ENCODE measurements at regions not wholly inside any gene's neighbourhood (a gene's known extent, or its start where the extent isn't known, plus 50 kb on each side); places are given as distances from the start of the nearest gene placed in this dataset.

GRCh38 chr4:175271010-175271630, 353.0 kb downstream of the ADAM29 start:
- WGBS, 2 experiments = 88 to 95% methylated on average over 2 of the region's 2 CpGs
- Histone ChIP-seq H3K9me3 (ENCODE audit: control insufficient read depth, low read length) (no peaks in the 10 kb centered on the region), H3K36me3 (ENCODE audit: control insufficient read depth, insufficient read depth, low read length) (no peaks in the 10 kb centered on the region), H3K27me3 (ENCODE audit: control insufficient read depth, insufficient read depth, low read length, poor library complexity, severe bottlenecking) (no peaks in the 10 kb centered on the region), H3K4me1 (ENCODE audit: control insufficient read depth, insufficient read depth, low read length) (no peaks in the 10 kb centered on the region), H3K4me3 (ENCODE audit: insufficient read depth, low read depth, low read length) (no peak overlapping the region), H3K27ac (ENCODE audit: insufficient read depth, low read depth, low read length, poor library complexity, severe bottlenecking) (no peak overlapping the region)

DNA sequence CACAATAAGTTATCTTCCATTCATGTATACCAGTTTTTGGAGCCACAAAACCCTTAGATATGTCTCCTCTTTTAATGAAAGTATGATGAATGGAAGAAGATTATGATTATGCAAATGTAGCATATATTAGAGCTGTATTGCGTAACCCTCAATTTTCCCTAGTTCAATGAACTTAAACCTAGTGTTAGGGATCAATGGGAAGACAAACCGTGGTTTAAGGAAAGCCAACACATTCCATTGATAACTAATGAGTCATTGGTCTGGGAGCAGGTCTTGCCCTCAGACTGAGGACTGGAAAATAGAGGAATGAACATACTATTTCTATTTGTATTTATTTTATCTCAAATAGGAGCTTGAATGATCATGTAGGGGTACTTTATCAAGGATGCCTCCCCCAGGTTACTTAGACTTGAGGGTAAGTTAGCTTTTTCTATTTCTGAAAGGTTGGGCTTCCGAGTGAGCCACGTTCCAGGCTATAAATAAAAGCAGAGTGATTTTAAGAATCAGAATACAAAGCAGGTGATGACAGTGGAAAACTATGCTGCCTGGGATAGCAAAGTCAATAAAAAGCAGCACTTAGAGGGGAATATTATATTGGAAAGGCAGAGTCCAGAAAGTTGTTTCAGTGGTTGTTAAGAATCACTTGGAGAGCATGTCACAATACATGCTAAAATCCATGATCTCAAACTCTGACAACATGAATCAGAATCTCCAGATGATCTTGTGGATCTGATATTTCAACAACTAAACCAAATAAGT, 356.0 kb downstream of the ADAM29 start:
- Histone ChIP-seq H3K9me3 (ENCODE audit: control insufficient read depth, low read length) (no peaks in the 10 kb centered on the region), H3K36me3 (ENCODE audit: control insufficient read depth, insufficient read depth, low read length) (no peaks in the 10 kb centered on the region), H3K4me1 (ENCODE audit: control insufficient read depth, insufficient read depth, low read length) (no peaks in the 10 kb centered on the region), H3K27me3 (ENCODE audit: control insufficient read depth, insufficient read depth, low read length, poor library complexity, severe bottlenecking) (no peaks in the 10 kb centered on the region), H3K27ac (ENCODE audit: insufficient read depth, low read depth, low read length, poor library complexity, severe bottlenecking) (no peak overlapping the region), H3K4me3 (ENCODE audit: insufficient read depth, low read depth, low read length) (no peak overlapping the region)
- 80 to 87% methylated on average over 4 of the region's 4 CpGs for WGBS, 2 experiments

GRCh38 chr4:175277816-175278215, 359.7 kb downstream of the ADAM29 start:
- Histone ChIP-seq H3K9me3 (ENCODE audit: control insufficient read depth, low read length) (no peaks in the 10 kb centered on the region), H3K36me3 (ENCODE audit: control insufficient read depth, insufficient read depth, low read length) (no peaks in the 10 kb centered on the region), H3K4me3 (ENCODE audit: insufficient read depth, low read depth, low read length) (no peak overlapping the region), H3K27me3 (ENCODE audit: control insufficient read depth, insufficient read depth, low read length, poor library complexity, severe bottlenecking) (no peaks in the 10 kb centered on the region), H3K4me1 (ENCODE audit: control insufficient read depth, insufficient read depth, low read length) (no peaks in the 10 kb centered on the region), H3K27ac (ENCODE audit: insufficient read depth, low read depth, low read length, poor library complexity, severe bottlenecking) (no peak overlapping the region)
- WGBS, 2 experiments = 78 to 80% methylated on average over 7 of the region's 7 CpGs

GRCh38 chr4:175280153-175280552, 362.0 kb downstream of the ADAM29 start:
- WGBS, 2 experiments = 96% methylated on average over 2 of the region's 2 CpGs
- no peaks in the 10 kb centered on the region for H3K27me3 ChIP-seq (ENCODE audit: control insufficient read depth, insufficient read depth, low read length, poor library complexity, severe bottlenecking)
- H3K4me3 ChIP-seq (ENCODE audit: insufficient read depth, low read depth, low read length) = no peak overlapping the region
- no peaks in the 10 kb centered on the region for H3K9me3 ChIP-seq (ENCODE audit: control insufficient read depth, low read length)
- H3K36me3 ChIP-seq (ENCODE audit: control insufficient read depth, insufficient read depth, low read length) = no peaks in the 10 kb centered on the region
- no peaks in the 10 kb centered on the region for H3K4me1 ChIP-seq (ENCODE audit: control insufficient read depth, insufficient read depth, low read length)
- no peak overlapping the region for H3K27ac ChIP-seq (ENCODE audit: insufficient read depth, low read depth, low read length, poor library complexity, severe bottlenecking)

DNA sequence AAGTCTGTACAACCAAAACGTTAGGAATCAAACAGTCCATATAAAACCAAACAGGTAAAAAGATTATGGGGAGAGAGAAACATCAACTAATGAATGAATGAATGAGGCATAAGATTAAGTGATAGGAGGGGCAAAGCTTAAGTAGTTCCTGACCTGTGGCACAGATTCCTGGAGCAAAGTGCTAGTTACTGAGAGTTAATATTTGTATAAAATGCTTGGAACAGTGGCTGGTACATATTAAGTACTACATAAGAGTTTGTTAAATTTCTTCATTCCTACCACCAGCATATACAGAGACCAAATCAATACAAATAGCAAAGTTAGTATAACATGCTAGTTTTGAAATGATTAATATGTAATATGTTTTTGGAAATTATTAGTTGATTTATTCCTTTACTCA, 363.7 kb downstream of the ADAM29 start:
- H3K9me3 ChIP-seq (ENCODE audit: control insufficient read depth, low read length) = no peaks in the 10 kb centered on the region
- 85 to 100% methylated on average over 1 of the region's 1 CpG for WGBS, 2 experiments

DNA sequence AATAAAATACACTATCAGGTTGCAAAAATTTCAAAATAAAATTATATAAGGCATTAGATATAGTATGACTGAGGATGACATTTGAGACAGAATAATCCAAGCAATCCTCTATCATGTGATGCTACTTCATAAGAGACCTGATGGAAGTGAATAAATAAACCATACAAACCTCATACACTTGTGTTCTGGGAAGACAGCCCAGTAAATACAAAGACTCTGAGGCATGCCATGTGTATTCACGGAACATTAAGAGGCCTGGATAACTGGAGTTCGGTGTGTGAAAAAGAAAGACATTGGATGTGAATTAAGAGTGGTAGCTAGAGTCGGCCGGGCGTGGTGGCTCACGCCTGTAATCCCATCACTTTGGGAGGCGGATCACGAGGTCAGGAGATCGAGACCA, 364.2 kb downstream of the ADAM29 start:
- no peaks in the 10 kb centered on the region for H3K36me3 ChIP-seq (ENCODE audit: control insufficient read depth, insufficient read depth, low read length)
- H3K27me3 ChIP-seq (ENCODE audit: control insufficient read depth, insufficient read depth, low read length, poor library complexity, severe bottlenecking) = no peaks in the 10 kb centered on the region
- H3K27ac ChIP-seq (ENCODE audit: insufficient read depth, low read depth, low read length, poor library complexity, severe bottlenecking) = no peak overlapping the region
- no peaks in the 10 kb centered on the region for H3K9me3 ChIP-seq (ENCODE audit: control insufficient read depth, low read length)
- no peaks in the 10 kb centered on the region for H3K4me1 ChIP-seq (ENCODE audit: control insufficient read depth, insufficient read depth, low read length)
- H3K4me3 ChIP-seq (ENCODE audit: insufficient read depth, low read depth, low read length) = no peak overlapping the region
- 95 to 96% methylated on average over 9 of the region's 9 CpGs for WGBS, 2 experiments

More for the DNA sequence above, 363.7 kb downstream of the ADAM29 start:
- H3K4me3 ChIP-seq (ENCODE audit: insufficient read depth, low read depth, low read length) = no peak overlapping the region
- no peak overlapping the region for H3K27ac ChIP-seq (ENCODE audit: insufficient read depth, low read depth, low read length, poor library complexity, severe bottlenecking)
- H3K27me3 ChIP-seq (ENCODE audit: control insufficient read depth, insufficient read depth, low read length, poor library complexity, severe bottlenecking) = no peaks in the 10 kb centered on the region
- no peaks in the 10 kb centered on the region for H3K36me3 ChIP-seq (ENCODE audit: control insufficient read depth, insufficient read depth, low read length)
- H3K4me1 ChIP-seq (ENCODE audit: control insufficient read depth, insufficient read depth, low read length) = no peaks in the 10 kb centered on the region

DNA sequence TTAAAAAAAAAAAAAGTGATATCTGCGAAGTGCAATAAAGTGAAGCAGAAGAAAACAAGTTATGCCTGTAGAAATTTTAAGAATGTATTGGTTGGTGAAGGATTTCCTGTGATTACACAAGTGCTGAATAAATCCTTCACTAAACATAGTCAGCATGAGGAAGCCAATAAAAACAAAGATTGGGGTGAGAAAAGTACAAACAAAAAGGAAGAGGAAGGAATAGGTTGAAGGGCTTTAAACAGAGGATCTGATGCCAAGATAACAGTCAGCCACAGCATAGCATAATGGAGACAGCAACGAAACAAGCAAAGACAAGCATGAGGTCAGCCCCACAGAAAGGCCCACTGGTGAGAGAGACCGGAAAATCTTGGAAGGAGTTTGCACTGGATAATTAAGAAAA, 372.2 kb downstream of the ADAM29 start:
- no peaks in the 10 kb centered on the region for H3K9me3 ChIP-seq (ENCODE audit: control insufficient read depth, low read length)
- H3K4me3 ChIP-seq (ENCODE audit: insufficient read depth, low read depth, low read length) = no peak overlapping the region
- H3K27me3 ChIP-seq (ENCODE audit: control insufficient read depth, insufficient read depth, low read length, poor library complexity, severe bottlenecking) = no peaks in the 10 kb centered on the region
- H3K36me3 ChIP-seq (ENCODE audit: control insufficient read depth, insufficient read depth, low read length) = no peaks in the 10 kb centered on the region
- 92 to 99% methylated on average over 3 of the region's 3 CpGs for WGBS, 2 experiments
- no peaks in the 10 kb centered on the region for H3K4me1 ChIP-seq (ENCODE audit: control insufficient read depth, insufficient read depth, low read length)
- no peak overlapping the region for H3K27ac ChIP-seq (ENCODE audit: insufficient read depth, low read depth, low read length, poor library complexity, severe bottlenecking)

GRCh38 chr4:175297965-175298565, 379.9 kb downstream of the ADAM29 start:
- no peaks in the 10 kb centered on the region for H3K4me1 ChIP-seq (ENCODE audit: control insufficient read depth, insufficient read depth, low read length)
- no peaks in the 10 kb centered on the region for H3K36me3 ChIP-seq (ENCODE audit: control insufficient read depth, insufficient read depth, low read length)
- no peaks in the 10 kb centered on the region for H3K9me3 ChIP-seq (ENCODE audit: control insufficient read depth, low read length)
- no peak overlapping the region for H3K4me3 ChIP-seq (ENCODE audit: insufficient read depth, low read depth, low read length)
- no peaks in the 10 kb centered on the region for H3K27me3 ChIP-seq (ENCODE audit: control insufficient read depth, insufficient read depth, low read length, poor library complexity, severe bottlenecking)
- WGBS, 2 experiments = 85 to 95% methylated on average over 1 to 2 of the region's 2 CpGs
- no peak overlapping the region for H3K27ac ChIP-seq (ENCODE audit: insufficient read depth, low read depth, low read length, poor library complexity, severe bottlenecking)

DNA sequence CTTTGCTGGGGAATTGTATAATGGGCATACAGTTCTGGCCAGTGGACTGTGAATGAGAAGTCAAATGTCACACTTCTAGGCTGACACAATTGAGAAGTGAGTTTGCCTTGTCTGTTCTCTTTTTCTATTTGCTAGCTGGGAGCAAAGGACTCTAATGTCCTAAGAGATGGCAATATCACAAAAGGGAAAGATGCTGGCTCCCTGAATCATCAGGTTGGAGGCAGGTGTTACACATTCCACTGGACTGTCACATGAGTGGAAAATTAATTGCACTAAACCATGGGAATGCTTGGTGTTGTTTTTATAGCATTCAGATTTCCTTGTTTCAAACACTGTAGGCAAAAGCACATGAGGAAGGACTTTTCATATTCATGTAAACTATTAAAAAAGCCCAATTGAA, 388.3 kb downstream of the ADAM29 start:
- Histone ChIP-seq H3K9me3 (ENCODE audit: control insufficient read depth, low read length) (no peaks in the 10 kb centered on the region), H3K4me1 (ENCODE audit: control insufficient read depth, insufficient read depth, low read length) (no peaks in the 10 kb centered on the region), H3K27ac (ENCODE audit: insufficient read depth, low read depth, low read length, poor library complexity, severe bottlenecking) (no peak overlapping the region), H3K4me3 (ENCODE audit: insufficient read depth, low read depth, low read length) (no peak overlapping the region), H3K36me3 (ENCODE audit: control insufficient read depth, insufficient read depth, low read length) (no peaks in the 10 kb centered on the region), H3K27me3 (ENCODE audit: control insufficient read depth, insufficient read depth, low read length, poor library complexity, severe bottlenecking) (no peaks in the 10 kb centered on the region)

- no peaks in the 10 kb centered on the region for H3K9me3 ChIP-seq (ENCODE audit: control insufficient read depth, low read length)
- H3K36me3 ChIP-seq (ENCODE audit: control insufficient read depth, insufficient read depth, low read length) = no peaks in the 10 kb centered on the region
- H3K27me3 ChIP-seq (ENCODE audit: control insufficient read depth, insufficient read depth, low read length, poor library complexity, severe bottlenecking) = no peaks in the 10 kb centered on the region
- no peaks in the 10 kb centered on the region for H3K4me1 ChIP-seq (ENCODE audit: control insufficient read depth, insufficient read depth, low read length)
- WGBS, 2 experiments = 100% methylated on average over 1 of the region's 1 CpG; no CpG with 5 or more reads in 1 of the 2 experiments
- no peak overlapping the region for H3K4me3 ChIP-seq (ENCODE audit: insufficient read depth, low read depth, low read length)
- H3K27ac ChIP-seq (ENCODE audit: insufficient read depth, low read depth, low read length, poor library complexity, severe bottlenecking) = no peak overlapping the region
These were observed 389.2 kb downstream of the ADAM29 start for GRCh38 chr4:175307326-175307725.
